ENCODE measurements at regions not wholly inside any gene's neighbourhood (a gene's known extent, or its start where the extent isn't known, plus 50 kb on each side); places are given as distances from the start of the nearest gene placed in this dataset.

GRCh38 chr3:118772547-118773011 is 262.1 kb downstream of the IGSF11 start:
- no peaks in the 10 kb centered on the region for H3K9me3 ChIP-seq (ENCODE audit: control insufficient read depth, low read length)
- no peaks in the 10 kb centered on the region for H3K4me1 ChIP-seq (ENCODE audit: control insufficient read depth, insufficient read depth, low read length)
- H3K36me3 ChIP-seq (ENCODE audit: control insufficient read depth, insufficient read depth, low read length) = no peaks in the 10 kb centered on the region
- H3K9ac ChIP-seq (ENCODE audit: low read length) = no peak overlapping the region
- H3K4me3 ChIP-seq (ENCODE audit: low read length) = no peak overlapping the region
- H3K27me3 ChIP-seq (ENCODE audit: control insufficient read depth, insufficient read depth, low read length) = no peaks in the 10 kb centered on the region

- no peak overlapping the region for H3K9ac ChIP-seq (ENCODE audit: low read length)
- no peak overlapping the region for H3K4me3 ChIP-seq (ENCODE audit: low read length)
- H3K4me1 ChIP-seq (ENCODE audit: control insufficient read depth, insufficient read depth, low read length) = no peaks in the 10 kb centered on the region
- H3K27me3 ChIP-seq (ENCODE audit: control insufficient read depth, insufficient read depth, low read length) = no peaks in the 10 kb centered on the region
- no peaks in the 10 kb centered on the region for H3K36me3 ChIP-seq (ENCODE audit: control insufficient read depth, insufficient read depth, low read length)
- H3K9me3 ChIP-seq (ENCODE audit: control insufficient read depth, low read length) = no peaks in the 10 kb centered on the region
These were observed 259.6 kb downstream of the IGSF11 start for GRCh38 chr3:118775021-118775420.

GRCh38 chr3:118778201-118778600 is 256.4 kb downstream of the IGSF11 start:
- no peak overlapping the region for H3K4me3 ChIP-seq (ENCODE audit: low read length)

GRCh38 chr3:118781232-118781631 is 253.4 kb downstream of the IGSF11 start:
- Histone ChIP-seq H3K4me3 (ENCODE audit: low read length) (no peak overlapping the region), H3K27me3 (ENCODE audit: control insufficient read depth, insufficient read depth, low read length) (no peaks in the 10 kb centered on the region), H3K9me3 (ENCODE audit: control insufficient read depth, low read length) (no peaks in the 10 kb centered on the region), H3K9ac (ENCODE audit: low read length) (no peak overlapping the region), H3K36me3 (ENCODE audit: control insufficient read depth, insufficient read depth, low read length) (no peaks in the 10 kb centered on the region), H3K4me1 (ENCODE audit: control insufficient read depth, insufficient read depth, low read length) (no peaks in the 10 kb centered on the region)

More at GRCh38 chr3:118778201-118778600, 256.4 kb downstream of the IGSF11 start:
- H3K9me3 ChIP-seq (ENCODE audit: control insufficient read depth, low read length) = no peaks in the 10 kb centered on the region
- H3K4me1 ChIP-seq (ENCODE audit: control insufficient read depth, insufficient read depth, low read length) = no peaks in the 10 kb centered on the region
- no peak overlapping the region for H3K9ac ChIP-seq (ENCODE audit: low read length)
- H3K27me3 ChIP-seq (ENCODE audit: control insufficient read depth, insufficient read depth, low read length) = no peaks in the 10 kb centered on the region
- H3K36me3 ChIP-seq (ENCODE audit: control insufficient read depth, insufficient read depth, low read length) = no peaks in the 10 kb centered on the region

- Histone ChIP-seq H3K9ac (ENCODE audit: low read length) (no peak overlapping the region), H3K27me3 (ENCODE audit: control insufficient read depth, insufficient read depth, low read length) (no peaks in the 10 kb centered on the region), H3K4me3 (ENCODE audit: low read length) (no peak overlapping the region), H3K36me3 (ENCODE audit: control insufficient read depth, insufficient read depth, low read length) (no peaks in the 10 kb centered on the region), H3K4me1 (ENCODE audit: control insufficient read depth, insufficient read depth, low read length) (no peaks in the 10 kb centered on the region), H3K9me3 (ENCODE audit: control insufficient read depth, low read length) (no peaks in the 10 kb centered on the region)
These were observed 252.8 kb downstream of the IGSF11 start for GRCh38 chr3:118781839-118782238.

GRCh38 chr3:118782755-118783202 is 251.9 kb downstream of the IGSF11 start:
- Histone ChIP-seq H3K36me3 (ENCODE audit: control insufficient read depth, insufficient read depth, low read length) (no peaks in the 10 kb centered on the region), H3K9ac (ENCODE audit: low read length) (no peak overlapping the region), H3K9me3 (ENCODE audit: control insufficient read depth, low read length) (no peaks in the 10 kb centered on the region), H3K4me1 (ENCODE audit: control insufficient read depth, insufficient read depth, low read length) (no peaks in the 10 kb centered on the region), H3K4me3 (ENCODE audit: low read length) (no peak overlapping the region), H3K27me3 (ENCODE audit: control insufficient read depth, insufficient read depth, low read length) (no peaks in the 10 kb centered on the region)

GRCh38 chr3:118785415-118785814 is 249.2 kb downstream of the IGSF11 start:
- Histone ChIP-seq H3K9ac (ENCODE audit: low read length) (no peak overlapping the region), H3K36me3 (ENCODE audit: control insufficient read depth, insufficient read depth, low read length) (no peaks in the 10 kb centered on the region), H3K27me3 (ENCODE audit: control insufficient read depth, insufficient read depth, low read length) (no peaks in the 10 kb centered on the region), H3K9me3 (ENCODE audit: control insufficient read depth, low read length) (no peaks in the 10 kb centered on the region), H3K4me1 (ENCODE audit: control insufficient read depth, insufficient read depth, low read length) (no peaks in the 10 kb centered on the region), H3K4me3 (ENCODE audit: low read length) (no peak overlapping the region)

GRCh38 chr3:118791246-118791645 is 243.4 kb downstream of the IGSF11 start:
- Histone ChIP-seq H3K4me1 (ENCODE audit: control insufficient read depth, insufficient read depth, low read length) (no peaks in the 10 kb centered on the region), H3K36me3 (ENCODE audit: control insufficient read depth, insufficient read depth, low read length) (no peaks in the 10 kb centered on the region), H3K4me3 (ENCODE audit: low read length) (no peak overlapping the region), H3K9ac (ENCODE audit: low read length) (no peak overlapping the region), H3K9me3 (ENCODE audit: control insufficient read depth, low read length) (no peaks in the 10 kb centered on the region), H3K27me3 (ENCODE audit: control insufficient read depth, insufficient read depth, low read length) (no peaks in the 10 kb centered on the region)

GRCh38 chr3:118792191-118792590 is 242.5 kb downstream of the IGSF11 start:
- Histone ChIP-seq H3K4me1 (ENCODE audit: control insufficient read depth, insufficient read depth, low read length) (no peaks in the 10 kb centered on the region), H3K9me3 (ENCODE audit: control insufficient read depth, low read length) (no peaks in the 10 kb centered on the region), H3K9ac (ENCODE audit: low read length) (no peak overlapping the region), H3K27me3 (ENCODE audit: control insufficient read depth, insufficient read depth, low read length) (no peaks in the 10 kb centered on the region), H3K36me3 (ENCODE audit: control insufficient read depth, insufficient read depth, low read length) (no peaks in the 10 kb centered on the region), H3K4me3 (ENCODE audit: low read length) (no peak overlapping the region)

GRCh38 chr3:118793176-118793575 is 241.5 kb downstream of the IGSF11 start:
- H3K36me3 ChIP-seq (ENCODE audit: control insufficient read depth, insufficient read depth, low read length) = no peaks in the 10 kb centered on the region
- H3K4me1 ChIP-seq (ENCODE audit: control insufficient read depth, insufficient read depth, low read length) = no peaks in the 10 kb centered on the region
- no peak overlapping the region for H3K4me3 ChIP-seq (ENCODE audit: low read length)

GRCh38 chr3:118799303-118799702 is 235.3 kb downstream of the IGSF11 start:
- no peaks in the 10 kb centered on the region for H3K36me3 ChIP-seq (ENCODE audit: control insufficient read depth, insufficient read depth, low read length)
- H3K9me3 ChIP-seq (ENCODE audit: control insufficient read depth, low read length) = no peaks in the 10 kb centered on the region
- H3K9ac ChIP-seq (ENCODE audit: low read length) = no peak overlapping the region
- H3K4me3 ChIP-seq (ENCODE audit: low read length) = no peak overlapping the region
- no peaks in the 10 kb centered on the region for H3K4me1 ChIP-seq (ENCODE audit: control insufficient read depth, insufficient read depth, low read length)
- no peaks in the 10 kb centered on the region for H3K27me3 ChIP-seq (ENCODE audit: control insufficient read depth, insufficient read depth, low read length)

More at GRCh38 chr3:118793176-118793575, 241.5 kb downstream of the IGSF11 start:
- Histone ChIP-seq H3K9me3 (ENCODE audit: control insufficient read depth, low read length) (no peaks in the 10 kb centered on the region), H3K9ac (ENCODE audit: low read length) (no peak overlapping the region), H3K27me3 (ENCODE audit: control insufficient read depth, insufficient read depth, low read length) (no peaks in the 10 kb centered on the region)

GRCh38 chr3:118801899-118802298 is 232.7 kb downstream of the IGSF11 start:
- Histone ChIP-seq H3K9ac (ENCODE audit: low read length) (no peak overlapping the region), H3K4me1 (ENCODE audit: control insufficient read depth, insufficient read depth, low read length) (no peaks in the 10 kb centered on the region), H3K9me3 (ENCODE audit: control insufficient read depth, low read length) (no peaks in the 10 kb centered on the region), H3K27me3 (ENCODE audit: control insufficient read depth, insufficient read depth, low read length) (no peaks in the 10 kb centered on the region), H3K4me3 (ENCODE audit: low read length) (no peak overlapping the region), H3K36me3 (ENCODE audit: control insufficient read depth, insufficient read depth, low read length) (no peaks in the 10 kb centered on the region)

All from mucosa of stomach (tissue), 1 donor.